ENCODE measurements at regions not wholly inside any gene's neighbourhood (a gene's known extent, or its start where the extent isn't known, plus 50 kb on each side); places are given as distances from the start of the nearest gene placed in this dataset.

GRCh38 chr9:79292731-79293280 lies 279.0 kb upstream of the TLE4 start:
- no peaks in the 10 kb centered on the region for H3K9me3 ChIP-seq (replicated peaks in 1 of 2; ENCODE audit: control insufficient read depth in 1 of 2, insufficient read depth in 1 of 2, low read length in 2 of 2)
- no peaks in the 10 kb centered on the region for H3K27me3 ChIP-seq (ENCODE audit: control insufficient read depth in 2 of 2, insufficient read depth in 2 of 2, low read length in 2 of 2)
- no peaks in the 10 kb centered on the region for H3K79me2 ChIP-seq (ENCODE audit: insufficient read depth, low read length)
- no CpG with 5 or more reads among the region's 1 CpG for WGBS (ENCODE audit: insufficient coverage)
- H3K4me1 ChIP-seq (ENCODE audit: control insufficient read depth in 1 of 2, insufficient read depth in 2 of 2, low read length in 2 of 2) = no peaks in the 10 kb centered on the region
- Mint-ChIP-seq H3K9me3 (peaks cover 0 to 7% (median 0%) of the 10 kb centered on the region in 7 donors), H3K27ac (no peak overlapping the region), H3K27me3 (ENCODE audit: low read depth in 3 of 3) (no peaks in the 10 kb centered on the region), H3K4me3 (no peak overlapping the region), H3K4me1 (peaks cover 3% of the 10 kb centered on the region), H3K36me3 (no peaks in the 10 kb centered on the region)
- H3K4me2 ChIP-seq (replicated peaks; ENCODE audit: extremely low read depth, low read length, poor library complexity, severe bottlenecking) = no peak overlapping the region
- no peak for TF ChIP-seq CTCF (IDR thresholded peaks at IDR 0.05)
- no peak overlapping the region for H3K9ac ChIP-seq (ENCODE audit: insufficient read depth, low read length, poor library complexity, severe bottlenecking)
- H4K20me1 ChIP-seq (ENCODE audit: insufficient read depth, low read length) = no peaks in the 10 kb centered on the region
- no peak overlapping the region for H2AFZ ChIP-seq (ENCODE audit: insufficient read depth, low read depth, low read length, poor library complexity, severe bottlenecking)
- no peak overlapping the region for H3K27ac ChIP-seq (ENCODE audit: low read depth in 1 of 2, low read length in 2 of 2)
- intact Hi-C loops (cut with micrococcal nuclease) = no loop called here
- no peak overlapping the region for H3K4me3 ChIP-seq (replicated peaks in 1 of 3; ENCODE audit: low read depth in 2 of 3, low read length in 3 of 3)
- no peak for DNase-seq
- H3K36me3 ChIP-seq (replicated peaks in 1 of 2; ENCODE audit: control insufficient read depth in 1 of 2, insufficient read depth in 2 of 2, low read length in 2 of 2) = no peaks in the 10 kb centered on the region

- H3K27ac ChIP-seq (ENCODE audit: low read depth in 1 of 2, low read length in 2 of 2) = no peak overlapping the region
- no peak for TF ChIP-seq CTCF (IDR thresholded peaks at IDR 0.05)
- H3K36me3 Mint-ChIP-seq = no peaks in the 10 kb centered on the region
- no peaks in the 10 kb centered on the region for H3K4me1 ChIP-seq (ENCODE audit: control insufficient read depth in 1 of 2, insufficient read depth in 2 of 2, low read length in 2 of 2)
- intact Hi-C loops (cut with micrococcal nuclease) = no loop called here
- no peak overlapping the region for H3K4me3 Mint-ChIP-seq
- no peaks in the 10 kb centered on the region for H3K36me3 ChIP-seq (replicated peaks in 1 of 2; ENCODE audit: control insufficient read depth in 1 of 2, insufficient read depth in 2 of 2, low read length in 2 of 2)
- peaks cover 0 to 3% (median 0%) of the 10 kb centered on the region in 7 donors for H3K9me3 Mint-ChIP-seq
- no peaks in the 10 kb centered on the region for H3K79me2 ChIP-seq (ENCODE audit: insufficient read depth, low read length)
- no peak overlapping the region for H3K27ac Mint-ChIP-seq
- no CpG with 5 or more reads among the region's 6 CpGs for whole genome bisulfite sequencing (ENCODE audit: insufficient coverage)
- no peaks in the 10 kb centered on the region for H4K20me1 ChIP-seq (ENCODE audit: insufficient read depth, low read length)
- H2AFZ ChIP-seq (ENCODE audit: insufficient read depth, low read depth, low read length, poor library complexity, severe bottlenecking) = no peak overlapping the region
- no peak overlapping the region for H3K9ac ChIP-seq (ENCODE audit: insufficient read depth, low read length, poor library complexity, severe bottlenecking)
- H3K4me1 Mint-ChIP-seq = no peaks in the 10 kb centered on the region
- H3K27me3 ChIP-seq (ENCODE audit: control insufficient read depth in 2 of 2, insufficient read depth in 2 of 2, low read length in 2 of 2) = no peaks in the 10 kb centered on the region
- no peaks in the 10 kb centered on the region for H3K9me3 ChIP-seq (replicated peaks in 1 of 2; ENCODE audit: control insufficient read depth in 1 of 2, insufficient read depth in 1 of 2, low read length in 2 of 2)
- no peak overlapping the region for H3K4me2 ChIP-seq (replicated peaks; ENCODE audit: extremely low read depth, low read length, poor library complexity, severe bottlenecking)
- H3K27me3 Mint-ChIP-seq (ENCODE audit: low read depth in 3 of 3) = no peaks in the 10 kb centered on the region
- H3K4me3 ChIP-seq (replicated peaks in 1 of 3; ENCODE audit: low read depth in 2 of 3, low read length in 3 of 3) = no peak overlapping the region
- DNase-seq = no peak
These were observed 271.7 kb upstream of the TLE4 start for GRCh38 chr9:79300068-79300467.

Measured in CD14-positive monocyte (primary cell).